Peyer's patch (tissue), 4 donors: ENCODE measurements at regions not wholly inside any gene's neighbourhood (a gene's known extent, or its start where the extent isn't known, plus 50 kb on each side); places are given as distances from the start of the nearest gene placed in this dataset.

Experiments used
- DNase-seq, 3 donors: peaks; one replicate each; pipeline ENCODE4 v3.0.0-alpha.2; 2017 to 2019
- H3K27ac ChIP-seq, 4 donors: fragments of 200-600 bp; sonication (generic); one replicate each; pipeline ENCODE4 v1.5.1; 2016 to 2019
- H3K27me3 ChIP-seq, 2 donors: fragments of 200-600 bp; sonication (generic); one replicate each; pipeline ENCODE4 v1.5.1; 2019
- H3K36me3 ChIP-seq, 3 donors: fragments of 200-600 bp; sonication (generic); one replicate each; pipeline ENCODE4 v1.5.1; 2016 to 2019
- H3K4me1 ChIP-seq, 4 donors: fragments of 200-600 bp; sonication (generic); one replicate each; pipeline ENCODE4 v1.5.1; 2016 to 2019
- H3K4me3 ChIP-seq, 4 donors: fragments of 200-600 bp; sonication (generic); 1 replicate in 3 of 4; 2 replicates in 1 of 4; pipeline ENCODE4 v1.5.1; 2016 to 2019; ENCODE audit warnings: mild to moderate bottlenecking in 1 of 4
- H3K9me3 ChIP-seq, 4 donors: fragments of 200-600 bp; sonication (generic); one replicate each; pipeline ENCODE4 v1.5.1; 2016 to 2019; ENCODE audit warnings: mild to moderate bottlenecking in 1 of 4
- POLR2A ChIP-seq, 2 donors: fragments of 450-650 bp; IDR thresholded peaks; one replicate each; pipeline ENCODE4 v1.5.1; 2017; ENCODE audit warnings: antibody characterized with exemption in 2 of 2, mild to moderate bottlenecking in 2 of 2, moderate library complexity in 2 of 2
- TF ChIP-seq, protein P1 (sequence below), 6 experiments: fragments of 450-650 bp in 4 of 6; fragments of 200-600 bp in 2 of 6; sonication (generic) in 1 of 6; IDR thresholded peaks; one replicate each; pipeline ENCODE4 v1.5.1; 2017 to 2019; ENCODE audit warnings: antibody characterized with exemption in 6 of 6, mild to moderate bottlenecking in 3 of 6, moderate library complexity in 1 of 6

DNA sequence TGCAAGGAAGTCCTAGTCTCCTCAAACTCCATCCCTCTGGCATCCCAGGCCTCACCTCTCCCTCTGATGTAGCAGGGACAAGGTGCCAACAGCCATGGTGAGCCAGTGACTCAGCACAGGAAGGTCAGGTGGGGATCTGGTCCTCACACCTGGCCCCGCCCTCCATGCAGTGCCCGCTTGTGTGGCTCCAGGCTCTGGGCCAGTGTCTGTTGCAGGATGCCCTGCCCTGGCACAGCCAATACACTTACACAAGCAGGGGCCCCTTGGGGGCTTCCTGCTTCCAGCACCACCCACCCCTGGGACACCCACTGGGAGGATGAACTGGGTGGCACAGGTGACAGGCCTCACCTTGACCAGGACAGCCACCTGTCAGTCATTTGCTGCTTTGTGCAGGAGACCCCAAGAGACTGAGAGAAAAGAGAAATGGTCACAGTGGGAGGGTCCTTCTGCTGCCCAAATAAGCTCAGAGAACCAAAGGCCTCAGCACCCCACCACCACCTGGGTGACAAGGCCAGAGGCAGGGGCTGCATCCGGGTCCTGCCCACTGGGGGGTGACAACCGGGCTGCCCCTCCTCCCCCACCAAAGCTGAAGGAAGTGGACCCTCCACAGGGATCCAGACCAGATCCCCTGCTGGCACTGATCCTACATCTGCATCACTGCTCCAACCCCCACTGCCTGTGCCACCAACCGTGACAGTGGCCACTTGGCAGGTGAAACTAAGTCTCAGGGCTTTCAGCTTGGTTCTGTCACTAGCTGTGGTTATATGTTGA is 658.8 kb upstream of the DEFB115 start:
- Histone ChIP-seq H3K36me3 (no peaks in the 10 kb centered on the region), H3K4me3 (no peak overlapping the region), H3K27me3 (no peaks in the 10 kb centered on the region), H3K9me3 (no peaks in the 10 kb centered on the region), H3K27ac (no peak overlapping the region), H3K4me1 (no peaks in the 10 kb centered on the region)
- DNase-seq, result no peak
- TF ChIP-seq POLR2A (IDR thresholded peaks at IDR 0.05), result no peak
- TF ChIP-seq, protein P1, sequence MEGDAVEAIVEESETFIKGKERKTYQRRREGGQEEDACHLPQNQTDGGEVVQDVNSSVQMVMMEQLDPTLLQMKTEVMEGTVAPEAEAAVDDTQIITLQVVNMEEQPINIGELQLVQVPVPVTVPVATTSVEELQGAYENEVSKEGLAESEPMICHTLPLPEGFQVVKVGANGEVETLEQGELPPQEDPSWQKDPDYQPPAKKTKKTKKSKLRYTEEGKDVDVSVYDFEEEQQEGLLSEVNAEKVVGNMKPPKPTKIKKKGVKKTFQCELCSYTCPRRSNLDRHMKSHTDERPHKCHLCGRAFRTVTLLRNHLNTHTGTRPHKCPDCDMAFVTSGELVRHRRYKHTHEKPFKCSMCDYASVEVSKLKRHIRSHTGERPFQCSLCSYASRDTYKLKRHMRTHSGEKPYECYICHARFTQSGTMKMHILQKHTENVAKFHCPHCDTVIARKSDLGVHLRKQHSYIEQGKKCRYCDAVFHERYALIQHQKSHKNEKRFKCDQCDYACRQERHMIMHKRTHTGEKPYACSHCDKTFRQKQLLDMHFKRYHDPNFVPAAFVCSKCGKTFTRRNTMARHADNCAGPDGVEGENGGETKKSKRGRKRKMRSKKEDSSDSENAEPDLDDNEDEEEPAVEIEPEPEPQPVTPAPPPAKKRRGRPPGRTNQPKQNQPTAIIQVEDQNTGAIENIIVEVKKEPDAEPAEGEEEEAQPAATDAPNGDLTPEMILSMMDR (IDR thresholded peaks at IDR 0.05), result no peak

DNA sequence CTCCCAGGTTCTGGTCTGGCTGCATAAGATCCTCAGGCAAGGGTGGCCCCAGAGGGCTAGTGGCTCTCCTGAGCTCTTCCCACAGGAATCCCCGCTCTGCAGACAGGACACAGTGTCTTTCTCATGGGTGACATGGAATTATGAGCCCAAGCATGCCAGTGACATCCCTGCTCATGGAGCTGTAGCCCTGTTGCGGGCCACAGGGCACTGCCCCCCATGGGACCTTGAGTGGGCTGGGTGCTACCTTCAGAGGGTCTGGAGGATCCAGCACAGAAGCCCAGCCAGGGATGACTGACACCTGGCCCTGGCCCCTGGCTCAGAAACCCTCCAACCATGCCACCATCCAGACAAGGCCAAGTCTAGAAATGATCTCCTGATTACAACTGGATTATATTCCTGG is 657.5 kb upstream of the DEFB115 start:
- H3K4me1 ChIP-seq, result no peaks in the 10 kb centered on the region
- no peak for TF ChIP-seq POLR2A (IDR thresholded peaks at IDR 0.05)
- TF ChIP-seq, protein P1 (IDR thresholded peaks at IDR 0.05), result no peak
- H3K27ac ChIP-seq, result no peak overlapping the region
- no peak for DNase-seq
- H3K36me3 ChIP-seq, result no peaks in the 10 kb centered on the region
- no peaks in the 10 kb centered on the region for H3K9me3 ChIP-seq
- no peaks in the 10 kb centered on the region for H3K27me3 ChIP-seq
- H3K4me3 ChIP-seq, result no peak overlapping the region

DNA sequence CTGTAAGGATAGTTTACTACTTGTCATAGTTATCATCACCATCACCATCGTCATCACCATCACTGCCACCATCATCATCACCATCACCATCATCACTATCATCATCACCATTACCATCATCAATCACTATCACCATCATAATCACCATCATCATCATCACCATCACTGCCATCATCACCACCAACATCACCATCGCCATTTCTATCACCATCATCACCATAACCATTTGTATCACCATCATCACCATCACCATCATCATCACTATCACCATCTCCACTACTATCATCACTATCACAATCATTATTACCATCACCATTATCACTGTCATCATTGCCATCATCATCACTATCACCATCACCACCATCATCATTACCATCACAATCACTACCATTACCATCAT is 655.5 kb upstream of the DEFB115 start:
- Histone ChIP-seq H3K4me3 (no peak overlapping the region), H3K27ac (no peak overlapping the region), H3K36me3 (no peaks in the 10 kb centered on the region), H3K27me3 (no peaks in the 10 kb centered on the region), H3K4me1 (no peaks in the 10 kb centered on the region), H3K9me3 (peaks cover 0 to 6% (median 0%) of the 10 kb centered on the region in 4 donors)
- TF ChIP-seq, protein P1 (IDR thresholded peaks at IDR 0.05), result no peak
- TF ChIP-seq POLR2A (IDR thresholded peaks at IDR 0.05), result no peak
- no peak for DNase-seq

DNA sequence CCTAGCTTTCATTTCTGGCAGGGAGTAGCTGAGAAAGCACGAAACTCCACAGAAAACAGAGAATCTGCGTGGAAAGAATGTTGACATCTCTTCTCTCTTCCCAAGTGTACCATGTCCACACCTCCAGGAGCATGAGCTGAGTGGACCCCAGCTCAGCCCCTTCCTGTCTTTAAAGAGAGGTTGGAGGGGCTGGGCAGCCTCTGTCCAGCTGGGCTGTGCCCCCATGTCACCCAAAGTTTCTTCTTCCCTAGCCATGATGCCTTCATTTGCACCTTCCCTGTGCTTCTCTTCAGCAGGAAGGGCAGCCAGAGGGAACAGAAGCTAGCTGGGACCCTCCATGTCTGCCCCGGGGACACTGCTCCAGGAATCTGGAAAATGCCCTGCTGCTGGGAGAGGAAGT is 655.0 kb upstream of the DEFB115 start:
- Histone ChIP-seq H3K27ac (no peak overlapping the region), H3K27me3 (no peaks in the 10 kb centered on the region), H3K4me1 (no peaks in the 10 kb centered on the region), H3K9me3 (peaks cover 0 to 8% (median 0%) of the 10 kb centered on the region in 4 donors), H3K36me3 (no peaks in the 10 kb centered on the region), H3K4me3 (no peak overlapping the region)
- no peak for DNase-seq
- no peak for TF ChIP-seq POLR2A (IDR thresholded peaks at IDR 0.05)
- TF ChIP-seq, protein P1 (IDR thresholded peaks at IDR 0.05), result no peak

DNA sequence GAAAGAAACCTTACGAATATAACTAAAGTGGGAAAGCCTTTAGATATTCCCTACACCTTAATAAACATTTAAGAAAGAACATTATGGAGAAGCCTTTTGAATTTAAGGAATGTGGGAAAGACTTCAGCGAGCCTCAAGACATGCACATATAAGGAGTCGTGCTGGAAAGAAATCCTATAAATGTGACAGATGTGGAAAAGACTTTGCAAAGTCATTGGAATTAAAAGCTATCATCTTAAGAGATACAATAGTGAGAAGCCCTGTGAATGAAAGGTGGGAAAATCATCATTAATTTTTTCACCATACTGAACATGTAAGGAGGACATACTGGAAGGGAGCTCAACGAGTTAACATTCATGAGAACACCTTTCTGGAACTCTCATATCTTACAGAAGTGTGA is 650.5 kb upstream of the DEFB115 start:
- Histone ChIP-seq H3K4me3 (no peak overlapping the region), H3K9me3 (peaks cover 0 to 8% (median 0%) of the 10 kb centered on the region in 4 donors), H3K27me3 (no peaks in the 10 kb centered on the region), H3K4me1 (no peaks in the 10 kb centered on the region), H3K36me3 (no peaks in the 10 kb centered on the region), H3K27ac (no peak overlapping the region)
- DNase-seq, result no peak
- TF ChIP-seq, protein P1 (IDR thresholded peaks at IDR 0.05), result no peak
- no peak for TF ChIP-seq POLR2A (IDR thresholded peaks at IDR 0.05)
